OCI-LY1 (cell line): ENCODE measurements at regions not wholly inside any gene's neighbourhood (a gene's known extent, or its start where the extent isn't known, plus 50 kb on each side); places are given as distances from the start of the nearest gene placed in this dataset.

Experiments
- H2AFZ ChIP-seq: fragments of 200-600 bp; sonication (generic), shearing (Covaris generic); 2 replicates; pipeline ENCODE4 v1.6.0; 2014; ENCODE audit warnings: antibody characterized with exemption, mild to moderate bottlenecking, low read length
- H3F3A ChIP-seq: fragments of 200-600 bp; sonication (generic), shearing (Covaris generic); 2 replicates; pipeline ENCODE4 v1.6.0; 2014; ENCODE audit warnings: mild to moderate bottlenecking, antibody characterized with exemption, low read length, moderate library complexity; ENCODE audit not compliant: insufficient read depth
- H3K27ac ChIP-seq: fragments of 200-600 bp; sonication (generic); 2 replicates; pipeline ENCODE4 v1.5.1; 2014; ENCODE audit warnings: low read length, mixed run types, mild to moderate bottlenecking, low read depth; ENCODE audit not compliant: poor library complexity, severe bottlenecking
- H3K27me3 ChIP-seq: fragments of 200-600 bp; sonication (generic); 2 replicates; pipeline ENCODE4 v1.6.0; 2014; ENCODE audit warnings: antibody characterized with exemption, mild to moderate bottlenecking, low read length, moderate library complexity; ENCODE audit not compliant: insufficient read depth
- H3K36me3 ChIP-seq: fragments of 200-600 bp; sonication (generic); 2 replicates; pipeline ENCODE4 v1.6.1; 2014; ENCODE audit warnings: mild to moderate bottlenecking, antibody characterized with exemption, low read length, moderate library complexity, mixed read lengths; ENCODE audit not compliant: insufficient read depth
- H3K4me1 ChIP-seq: fragments of 200-600 bp; sonication (generic); 2 replicates; pipeline ENCODE4 v1.5.1; 2014; ENCODE audit warnings: mild to moderate bottlenecking, low read length, moderate library complexity; ENCODE audit not compliant: insufficient read depth, severe bottlenecking
- H3K4me2 ChIP-seq: fragments of 200-600 bp; sonication (generic), shearing (Covaris generic); 2 replicates; pipeline ENCODE4 v1.6.1; 2014; ENCODE audit warnings: low read length
- H3K4me3 ChIP-seq: fragments of 200-600 bp; sonication (generic); 2 replicates; pipeline ENCODE4 v1.5.1; 2014; ENCODE audit warnings: low read length, low read depth, mild to moderate bottlenecking, mixed read lengths; ENCODE audit not compliant: poor library complexity, severe bottlenecking
- H3K79me2 ChIP-seq: fragments of 200-600 bp; shearing (Covaris generic); 2 replicates; pipeline ENCODE4 v1.6.1; 2016; ENCODE audit warnings: mixed run types, low read length, mixed read lengths; ENCODE audit not compliant: insufficient read depth
- H3K9ac ChIP-seq: fragments of 200-600 bp; sonication (generic), shearing (Covaris generic); 2 replicates; pipeline ENCODE4 v1.6.1; 2014; ENCODE audit warnings: mild to moderate bottlenecking, low read length, mixed read lengths
- H3K9me2 ChIP-seq: fragments of 200-600 bp; sonication (generic), shearing (Covaris generic); 2 replicates; pipeline ENCODE4 v1.6.1; 2014; ENCODE audit warnings: low read depth, mild to moderate bottlenecking, low read length, mixed read lengths
- H3K9me3 ChIP-seq: fragments of 200-600 bp; shearing (Covaris generic); 2 replicates; pipeline ENCODE4 v1.6.1; 2014; ENCODE audit warnings: low read length, mixed read lengths
- H4K20me1 ChIP-seq: fragments of 200-600 bp; sonication (generic), shearing (Covaris generic); 2 replicates; pipeline ENCODE4 v1.6.0; 2016; ENCODE audit warnings: mild to moderate bottlenecking, low read length; ENCODE audit not compliant: insufficient read depth
- EZH2 ChIP-seq: fragments of 200-600 bp; sonication (generic), shearing (Covaris generic); IDR thresholded peaks from 2 replicates; pipeline ENCODE4 v1.8.0; 2017; ENCODE audit warnings: borderline replicate concordance, mixed run types, mild to moderate bottlenecking, antibody characterized with exemption, low read length, moderate library complexity, mixed read lengths
- TF ChIP-seq, protein P1 (sequence below): fragments of 200-600 bp; sonication (generic), shearing (Covaris generic); IDR thresholded peaks from 2 replicates; pipeline ENCODE4 v1.5.1; 2017; ENCODE audit warnings: mild to moderate bottlenecking, antibody characterized with exemption, low read length, moderate library complexity, mixed read lengths

DNA sequence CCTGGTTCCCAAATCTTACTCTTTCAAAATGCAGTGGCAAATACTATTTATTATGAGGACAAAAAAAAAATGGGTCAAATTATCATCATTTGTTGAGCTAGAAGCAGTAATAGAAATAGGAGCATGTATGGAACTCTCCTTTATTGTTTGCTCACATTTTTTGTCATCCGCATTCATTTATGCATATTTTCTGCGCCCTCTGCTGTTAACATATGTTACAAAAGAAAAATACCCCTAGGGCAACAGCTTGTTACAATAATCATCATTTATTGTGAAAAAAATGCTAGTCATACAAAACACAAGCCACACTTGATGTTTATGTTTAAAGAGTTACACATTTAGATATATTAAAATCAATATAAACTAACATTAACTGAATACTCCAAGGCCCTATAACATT lies 328.2 kb downstream of the TUSC1 start:
- Histone ChIP-seq H3K27me3 (no peaks in the 10 kb centered on the region), H3K9me2 (no peaks in the 10 kb centered on the region), H2AFZ (no peak overlapping the region), H3K36me3 (no peaks in the 10 kb centered on the region), H3K4me1 (no peaks in the 10 kb centered on the region), H3K27ac (no peak overlapping the region), H4K20me1 (no peaks in the 10 kb centered on the region), H3F3A (no peaks in the 10 kb centered on the region), H3K9ac (no peak overlapping the region), H3K9me3 (no peaks in the 10 kb centered on the region), H3K4me2 (no peak overlapping the region), H3K79me2 (no peaks in the 10 kb centered on the region), H3K4me3 (no peak overlapping the region)
- TF ChIP-seq, protein P1, sequence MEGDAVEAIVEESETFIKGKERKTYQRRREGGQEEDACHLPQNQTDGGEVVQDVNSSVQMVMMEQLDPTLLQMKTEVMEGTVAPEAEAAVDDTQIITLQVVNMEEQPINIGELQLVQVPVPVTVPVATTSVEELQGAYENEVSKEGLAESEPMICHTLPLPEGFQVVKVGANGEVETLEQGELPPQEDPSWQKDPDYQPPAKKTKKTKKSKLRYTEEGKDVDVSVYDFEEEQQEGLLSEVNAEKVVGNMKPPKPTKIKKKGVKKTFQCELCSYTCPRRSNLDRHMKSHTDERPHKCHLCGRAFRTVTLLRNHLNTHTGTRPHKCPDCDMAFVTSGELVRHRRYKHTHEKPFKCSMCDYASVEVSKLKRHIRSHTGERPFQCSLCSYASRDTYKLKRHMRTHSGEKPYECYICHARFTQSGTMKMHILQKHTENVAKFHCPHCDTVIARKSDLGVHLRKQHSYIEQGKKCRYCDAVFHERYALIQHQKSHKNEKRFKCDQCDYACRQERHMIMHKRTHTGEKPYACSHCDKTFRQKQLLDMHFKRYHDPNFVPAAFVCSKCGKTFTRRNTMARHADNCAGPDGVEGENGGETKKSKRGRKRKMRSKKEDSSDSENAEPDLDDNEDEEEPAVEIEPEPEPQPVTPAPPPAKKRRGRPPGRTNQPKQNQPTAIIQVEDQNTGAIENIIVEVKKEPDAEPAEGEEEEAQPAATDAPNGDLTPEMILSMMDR = peak; percentile 32; the same call in 1 of the 2 replicates
- TF ChIP-seq EZH2 = no peak

DNA sequence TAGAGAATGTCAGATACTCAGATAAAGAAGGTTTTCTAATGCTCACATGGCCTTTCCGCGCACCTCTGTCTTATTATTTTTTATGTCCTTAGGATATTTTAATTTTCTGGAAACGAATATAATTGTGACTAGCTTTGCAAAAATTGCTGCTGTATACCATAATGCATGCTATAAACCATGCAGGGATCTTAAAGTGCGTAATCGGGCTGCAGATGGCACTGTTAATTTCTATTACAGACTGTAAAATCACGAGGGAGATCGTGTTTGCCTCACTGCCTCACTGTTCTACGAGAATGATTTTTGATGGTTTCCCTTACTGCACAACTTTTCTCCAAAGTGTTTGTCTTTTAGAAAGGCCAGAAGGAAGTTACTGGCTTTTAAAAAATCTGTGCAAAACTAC lies 356.1 kb downstream of the TUSC1 start:
- H3K9me3 ChIP-seq = no peaks in the 10 kb centered on the region
- no peaks in the 10 kb centered on the region for H3K9me2 ChIP-seq
- H3K79me2 ChIP-seq = no peaks in the 10 kb centered on the region
- no peak overlapping the region for H2AFZ ChIP-seq
- no peak for TF ChIP-seq EZH2
- TF ChIP-seq, protein P1 = no peak
- no peak overlapping the region for H3K4me3 ChIP-seq
- H3K9ac ChIP-seq = no peak overlapping the region
- no peaks in the 10 kb centered on the region for H3F3A ChIP-seq
- H3K27me3 ChIP-seq = no peaks in the 10 kb centered on the region
- H3K4me1 ChIP-seq = peaks cover 3% of the 10 kb centered on the region
- H3K4me2 ChIP-seq = no peak overlapping the region
- no peaks in the 10 kb centered on the region for H4K20me1 ChIP-seq
- H3K36me3 ChIP-seq = no peaks in the 10 kb centered on the region
- no peak overlapping the region for H3K27ac ChIP-seq

DNA sequence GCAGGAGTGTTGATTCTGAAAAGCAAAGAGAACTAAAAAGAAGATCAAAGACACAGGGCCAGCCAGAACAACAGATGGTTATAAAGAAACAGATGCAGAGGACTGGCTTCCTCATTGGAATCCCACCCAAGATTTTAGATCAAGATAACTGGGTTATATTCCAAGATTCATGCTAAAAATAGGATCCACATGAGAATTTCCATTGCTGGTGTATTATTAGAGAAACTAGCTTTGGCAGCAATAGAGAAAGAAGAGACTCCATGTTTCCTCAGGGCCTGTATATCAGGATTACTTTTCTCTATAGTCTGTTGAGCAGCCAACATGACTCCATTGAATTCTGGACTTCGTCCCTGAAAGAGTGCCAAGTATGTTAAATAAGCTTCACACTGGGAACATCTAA lies 367.3 kb downstream of the TUSC1 start:
- Histone ChIP-seq H3K4me1 (no peaks in the 10 kb centered on the region), H3K27me3 (no peaks in the 10 kb centered on the region), H3F3A (no peaks in the 10 kb centered on the region), H3K4me3 (no peak overlapping the region), H3K36me3 (no peaks in the 10 kb centered on the region), H3K27ac (no peak overlapping the region), H3K4me2 (no peak overlapping the region), H3K9me3 (no peaks in the 10 kb centered on the region), H4K20me1 (no peaks in the 10 kb centered on the region), H3K9ac (no peak overlapping the region), H3K79me2 (no peaks in the 10 kb centered on the region), H3K9me2 (no peaks in the 10 kb centered on the region), H2AFZ (no peak overlapping the region)
- TF ChIP-seq EZH2 = no peak
- TF ChIP-seq, protein P1 = no peak
